Lung microvascular endothelial cell (primary cell): ENCODE measurements at regions not wholly inside any gene's neighbourhood (a gene's known extent, or its start where the extent isn't known, plus 50 kb on each side); places are given as distances from the start of the nearest gene placed in this dataset.

Experiments used
- DNase-seq, 2 donors: peaks; one replicate each; pipeline versions ENCODE4 v3.0.0 to v3.0.0-alpha.2; 2010; ENCODE audit warnings: low read depth in 2 of 2

DNA sequence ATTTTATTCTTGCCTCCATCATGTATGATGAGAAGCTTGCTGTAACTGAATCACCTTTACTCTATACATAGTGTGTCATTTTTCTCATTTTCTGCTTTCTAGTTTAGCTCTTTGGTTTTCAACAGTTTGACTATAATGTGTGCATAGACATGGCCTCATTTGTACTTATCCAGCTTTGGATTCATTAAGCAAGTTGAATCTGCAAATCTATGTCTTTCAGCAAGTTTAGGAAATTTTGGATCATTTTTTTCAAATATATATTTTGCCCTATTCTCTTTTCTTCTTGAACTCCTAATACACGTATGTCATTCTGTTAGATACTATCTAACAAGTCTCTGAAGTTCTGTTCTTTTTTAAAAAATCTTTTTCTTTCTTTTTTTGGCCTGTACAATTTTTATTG, 57.8 kb downstream of the PRLHR start:
- no peak for DNase-seq

DNA sequence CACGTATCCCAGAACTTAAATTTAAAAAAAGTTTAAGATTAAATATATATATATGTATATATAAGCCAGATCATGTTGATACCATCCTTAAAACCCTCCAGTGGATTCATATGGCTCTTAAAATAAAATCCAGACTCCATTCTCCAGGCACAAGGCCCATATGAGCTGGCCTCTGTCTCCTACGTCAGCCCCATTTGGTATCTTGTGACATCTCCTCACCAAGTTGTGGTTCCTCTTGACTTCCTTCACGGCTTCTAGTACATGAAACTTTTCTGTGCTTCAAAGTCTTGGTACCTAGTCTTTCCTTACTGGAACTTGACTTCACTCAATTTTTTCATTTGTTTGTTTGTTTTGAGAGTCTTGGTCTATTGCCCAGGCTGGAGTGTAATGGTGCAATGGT, 61.3 kb downstream of the PRLHR start:
- DNase-seq, result no peak

DNA sequence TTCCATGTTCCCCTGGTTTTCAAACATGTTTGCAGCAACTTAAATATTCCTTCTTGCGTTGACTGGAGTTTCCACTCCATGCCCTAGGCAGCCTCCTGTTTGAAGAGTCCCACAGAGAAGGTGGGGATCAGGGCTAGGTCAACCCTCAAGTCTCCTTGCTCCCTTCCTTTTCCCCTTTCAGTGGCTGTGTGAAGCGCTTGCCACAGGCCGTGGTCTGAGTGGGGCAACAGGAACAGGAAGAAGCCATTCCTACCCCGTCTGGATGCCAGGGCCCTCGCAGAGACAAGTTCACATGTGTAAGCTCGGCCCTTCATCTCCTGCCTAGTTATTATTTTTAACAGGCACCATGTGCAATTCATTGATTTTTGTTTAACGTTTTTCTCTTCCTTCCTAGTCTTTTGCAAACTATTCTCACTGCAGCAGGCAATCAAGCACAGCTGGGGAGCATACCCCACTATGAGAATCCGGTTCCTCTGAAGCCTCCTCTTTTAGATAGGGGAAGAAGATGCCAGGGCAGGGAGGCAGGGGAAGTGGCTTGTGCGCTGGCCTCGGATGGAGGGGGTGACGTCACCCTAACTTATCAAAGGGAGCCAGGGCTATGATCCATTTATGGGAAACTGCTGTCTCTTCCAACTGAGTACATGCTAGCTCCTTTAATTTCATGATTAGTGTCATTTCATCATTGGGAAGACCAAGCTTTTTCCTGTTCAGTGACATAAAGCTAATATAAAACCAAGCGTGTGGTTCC, 64.2 kb downstream of the PRLHR start:
- DNase-seq, result no peak

DNA sequence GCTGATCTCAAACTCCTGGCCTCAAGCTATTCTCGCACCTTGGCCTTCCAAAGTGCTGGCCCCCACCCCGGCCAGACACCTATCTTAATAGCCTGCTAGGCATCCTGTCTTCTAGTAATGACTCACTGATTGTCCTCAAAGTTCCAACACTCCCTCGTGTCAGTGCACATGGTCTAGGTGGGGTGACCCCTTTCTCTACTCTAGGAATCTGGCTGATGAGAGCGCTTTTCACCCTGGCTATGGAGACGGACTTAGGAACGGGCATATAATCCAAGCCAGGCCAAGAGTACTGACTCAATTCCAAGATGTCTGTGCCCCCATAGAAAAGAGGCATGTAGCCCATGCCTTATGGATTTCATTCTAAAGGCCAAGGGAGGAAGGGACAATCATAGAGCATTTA, 67.0 kb downstream of the PRLHR start:
- DNase-seq, result no peak

DNA sequence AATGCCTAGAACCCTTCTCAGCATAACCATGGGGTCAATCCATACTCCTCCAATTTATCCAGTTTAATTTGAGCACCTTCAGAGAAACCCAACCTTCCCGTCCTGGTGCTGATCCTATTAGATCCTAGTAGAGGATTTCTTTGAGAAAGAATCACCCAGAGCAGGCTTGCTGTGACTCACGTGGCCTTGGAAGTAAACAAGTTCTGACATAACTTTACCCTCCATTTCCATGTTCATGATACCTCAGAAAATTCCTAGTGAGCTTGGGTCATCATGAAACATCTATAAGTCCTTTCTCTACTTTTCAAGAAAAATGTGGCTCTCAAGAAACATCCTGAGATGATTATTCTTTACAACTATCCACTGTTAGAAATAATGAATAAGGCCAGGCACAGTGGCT, 71.7 kb downstream of the PRLHR start:
- DNase-seq, result no peak

DNA sequence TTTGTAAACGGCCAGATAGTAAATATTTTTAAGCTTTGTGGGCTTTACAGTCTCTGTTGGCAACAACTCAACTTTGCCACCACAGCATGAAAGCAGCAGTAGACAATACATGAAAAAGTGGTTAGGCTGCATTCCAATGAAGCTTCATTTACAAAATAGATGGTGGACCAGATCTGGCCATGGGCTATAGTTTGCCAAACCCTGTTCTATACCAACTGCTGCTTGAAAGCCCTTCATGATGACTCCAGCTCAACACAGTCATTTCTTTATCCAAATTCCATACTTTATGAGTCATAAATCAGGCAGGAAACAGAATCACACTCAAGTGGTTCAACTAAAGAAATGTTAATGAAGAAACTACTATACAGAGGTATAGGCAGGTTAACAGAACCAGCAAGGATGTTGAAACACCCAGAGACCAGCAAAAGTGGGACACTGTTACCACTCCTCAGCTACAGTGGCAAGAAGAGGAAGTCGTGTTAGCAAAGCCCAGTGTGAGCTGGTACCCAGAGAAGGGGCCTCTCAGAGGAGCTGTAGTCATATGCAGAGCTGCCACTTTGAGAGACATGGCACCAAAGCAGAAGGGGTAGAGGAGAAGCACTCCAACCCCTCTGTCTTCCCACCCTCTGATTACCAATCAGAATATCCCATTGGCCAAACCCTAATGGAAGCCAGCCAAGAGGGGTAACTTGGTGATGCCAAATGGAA, 72.5 kb downstream of the PRLHR start:
- DNase-seq, result peak in 1 of 2 donors; percentile 10

DNA sequence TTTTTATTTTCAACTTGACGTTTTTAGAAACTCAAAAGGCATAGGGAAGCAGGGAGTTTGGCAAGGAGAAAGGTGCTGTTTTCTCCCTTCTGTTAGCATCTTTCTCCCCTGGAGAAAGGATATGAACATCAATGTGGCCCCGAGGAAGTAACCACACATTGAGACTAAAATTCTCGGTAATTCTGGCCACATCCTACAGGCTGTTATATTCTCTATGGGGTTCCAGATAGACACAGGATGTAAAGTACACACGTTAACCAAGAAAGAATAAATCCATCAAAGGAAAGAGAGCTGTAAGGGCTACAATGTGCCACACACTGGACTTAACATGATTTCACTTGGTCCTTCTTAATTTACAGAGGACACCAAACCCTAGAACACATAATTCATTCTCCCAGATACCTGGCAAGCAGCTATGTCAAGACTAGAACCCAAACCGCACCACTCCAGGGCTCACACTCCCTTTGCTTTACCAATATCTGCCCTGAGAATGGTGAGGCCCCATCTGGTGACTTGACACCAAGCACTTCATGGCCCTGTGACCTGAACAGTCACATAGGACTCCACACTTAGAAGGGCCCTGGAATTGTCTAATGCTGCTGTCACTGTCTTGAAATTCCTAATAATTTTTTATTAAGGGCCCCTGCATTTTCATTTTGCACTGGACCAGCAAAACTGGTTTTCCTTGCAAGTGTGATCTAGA, 73.9 kb downstream of the PRLHR start:
- no peak for DNase-seq

DNA sequence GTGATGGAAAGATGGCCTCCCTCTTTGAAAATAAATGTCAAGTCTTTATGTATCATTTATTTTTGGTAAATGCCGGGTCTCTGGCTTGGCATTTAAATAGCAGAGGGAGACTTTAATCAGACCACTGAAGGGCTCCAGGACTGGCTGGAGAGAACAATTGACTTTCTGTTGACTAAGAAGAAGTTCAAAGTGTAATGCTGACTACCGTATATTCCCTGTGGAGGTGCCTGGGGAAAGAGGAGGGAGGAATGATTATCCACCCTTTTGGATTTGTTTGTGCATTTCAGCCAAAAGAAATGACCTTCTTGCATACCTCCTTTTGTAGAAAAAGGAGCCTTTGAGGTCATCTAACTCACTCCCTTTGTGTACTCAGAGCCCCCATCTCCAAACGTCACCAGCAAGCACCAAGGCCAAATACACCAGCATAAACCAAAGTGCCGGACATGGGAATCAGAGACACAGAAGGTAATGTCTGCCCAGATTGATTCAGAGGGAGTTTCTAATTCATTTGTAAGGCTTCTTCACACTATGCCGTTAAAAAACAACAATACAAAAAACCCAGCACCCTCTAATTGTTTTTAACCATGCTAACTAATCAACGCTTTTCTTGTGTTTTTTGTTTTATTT, 75.2 kb downstream of the PRLHR start:
- no peak for DNase-seq

DNA sequence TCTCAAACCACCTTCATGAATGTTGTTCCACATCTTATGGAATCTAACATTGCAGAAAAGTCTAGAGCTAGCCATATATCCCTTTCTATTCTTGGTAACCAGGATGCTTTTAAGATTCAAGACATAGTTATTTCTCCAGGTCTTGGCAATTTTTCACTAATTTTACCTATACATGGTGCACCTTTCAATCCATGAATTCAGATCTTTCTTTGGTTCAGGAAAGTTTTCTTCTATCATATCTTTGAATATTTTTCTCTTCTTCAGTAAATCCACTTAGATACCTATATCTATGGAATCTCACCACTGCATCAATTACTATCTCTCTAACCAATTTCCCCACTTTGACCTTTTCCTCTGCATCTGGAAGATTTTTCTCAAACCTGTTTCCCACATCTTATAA, 77.4 kb downstream of the PRLHR start:
- DNase-seq, result no peak

DNA sequence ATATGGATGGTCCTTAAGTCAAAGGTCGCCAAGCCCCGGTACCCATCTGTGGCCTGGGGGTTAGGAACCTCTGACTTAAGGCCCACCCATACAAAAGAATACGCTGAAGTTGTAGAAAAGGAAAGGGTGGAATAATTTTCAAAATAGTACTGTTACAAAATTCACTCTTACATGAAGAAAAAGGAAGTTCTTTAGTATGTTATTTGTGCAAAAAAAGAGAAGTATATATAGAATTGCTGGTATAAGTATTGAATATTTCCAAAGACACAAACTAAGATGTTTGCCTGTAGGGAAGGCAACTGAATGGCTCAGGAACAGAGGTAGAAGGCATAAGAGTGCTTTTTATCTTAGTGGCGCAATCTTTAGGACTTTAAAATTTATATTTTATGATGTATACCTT, 78.7 kb downstream of the PRLHR start:
- DNase-seq, result no peak

DNA sequence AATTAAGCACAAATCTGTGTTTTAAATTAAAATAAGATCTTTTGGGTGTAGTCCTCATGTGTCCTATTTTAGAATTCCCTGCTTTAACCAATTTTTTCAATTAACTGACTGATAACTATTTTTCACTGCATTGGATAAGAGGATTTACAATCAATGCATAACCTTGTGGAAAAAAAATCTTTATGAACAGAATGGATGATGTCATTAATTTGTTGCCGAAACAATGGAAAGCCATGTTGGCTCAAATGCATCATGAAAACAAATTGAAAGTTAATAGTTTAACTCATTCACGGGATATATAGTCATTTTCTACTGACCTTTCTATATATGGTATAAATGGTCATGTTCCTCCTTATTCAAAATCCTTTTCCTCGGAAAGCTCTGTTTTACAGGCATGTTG, 82.3 kb downstream of the PRLHR start:
- DNase-seq, result no peak

DNA sequence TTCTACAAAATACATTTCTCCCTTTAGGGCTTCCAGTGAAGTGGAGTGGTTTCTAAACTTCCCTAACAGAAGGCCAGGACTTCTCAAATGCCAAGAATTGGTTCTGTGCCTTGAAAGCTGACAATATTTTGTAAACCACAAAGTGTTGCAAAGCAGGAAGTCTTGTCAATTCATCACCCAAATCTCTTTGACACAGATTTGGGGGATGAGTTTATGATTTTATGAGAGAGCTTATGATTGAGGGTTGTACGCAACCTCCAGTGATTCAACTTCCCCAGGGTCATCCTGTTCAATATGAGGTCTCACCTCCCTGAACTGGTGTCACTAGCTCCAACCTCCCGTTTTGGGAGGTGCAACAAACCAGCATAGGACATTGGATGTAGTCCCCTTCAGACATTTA, 83.7 kb downstream of the PRLHR start:
- DNase-seq, result no peak

DNA sequence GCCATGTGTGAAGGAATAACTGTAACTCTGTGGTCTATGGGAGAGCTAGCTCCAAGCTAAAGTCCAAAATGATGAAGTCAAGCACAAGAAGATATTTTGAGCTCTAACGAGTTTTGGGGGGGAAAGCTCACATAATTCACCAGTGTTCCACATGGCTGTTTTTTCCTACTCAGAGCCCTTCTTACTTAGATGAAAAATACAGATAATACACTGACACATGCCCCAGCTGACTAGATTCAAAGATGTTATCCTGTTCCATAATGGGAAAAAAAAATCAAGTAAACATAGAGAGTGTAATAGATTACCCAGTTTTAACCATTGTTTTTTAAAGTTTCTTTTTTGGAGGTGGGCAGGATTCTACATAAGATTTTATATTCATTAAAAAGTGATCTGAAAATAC, 86.6 kb downstream of the PRLHR start:
- DNase-seq, result no peak

DNA sequence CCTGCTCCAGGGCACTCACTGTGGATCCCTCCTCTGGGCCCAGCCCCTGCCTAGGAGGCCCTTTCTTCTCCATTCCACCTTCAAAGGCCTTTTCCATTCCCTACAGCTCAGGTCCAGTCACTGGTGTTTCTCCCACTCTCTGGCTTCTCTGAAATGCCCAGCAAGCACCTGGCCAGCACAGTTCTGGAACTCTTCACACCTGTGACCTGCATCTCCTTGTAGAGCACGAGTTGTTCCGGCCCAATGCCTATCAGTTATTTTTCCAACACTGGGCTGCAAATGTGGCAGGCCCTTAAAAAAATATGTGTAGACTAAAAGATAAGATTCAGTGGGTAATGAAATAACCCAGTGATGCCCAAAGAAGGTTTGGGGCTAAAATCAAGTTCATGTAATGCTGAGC, 87.1 kb downstream of the PRLHR start:
- DNase-seq, result no peak

DNA sequence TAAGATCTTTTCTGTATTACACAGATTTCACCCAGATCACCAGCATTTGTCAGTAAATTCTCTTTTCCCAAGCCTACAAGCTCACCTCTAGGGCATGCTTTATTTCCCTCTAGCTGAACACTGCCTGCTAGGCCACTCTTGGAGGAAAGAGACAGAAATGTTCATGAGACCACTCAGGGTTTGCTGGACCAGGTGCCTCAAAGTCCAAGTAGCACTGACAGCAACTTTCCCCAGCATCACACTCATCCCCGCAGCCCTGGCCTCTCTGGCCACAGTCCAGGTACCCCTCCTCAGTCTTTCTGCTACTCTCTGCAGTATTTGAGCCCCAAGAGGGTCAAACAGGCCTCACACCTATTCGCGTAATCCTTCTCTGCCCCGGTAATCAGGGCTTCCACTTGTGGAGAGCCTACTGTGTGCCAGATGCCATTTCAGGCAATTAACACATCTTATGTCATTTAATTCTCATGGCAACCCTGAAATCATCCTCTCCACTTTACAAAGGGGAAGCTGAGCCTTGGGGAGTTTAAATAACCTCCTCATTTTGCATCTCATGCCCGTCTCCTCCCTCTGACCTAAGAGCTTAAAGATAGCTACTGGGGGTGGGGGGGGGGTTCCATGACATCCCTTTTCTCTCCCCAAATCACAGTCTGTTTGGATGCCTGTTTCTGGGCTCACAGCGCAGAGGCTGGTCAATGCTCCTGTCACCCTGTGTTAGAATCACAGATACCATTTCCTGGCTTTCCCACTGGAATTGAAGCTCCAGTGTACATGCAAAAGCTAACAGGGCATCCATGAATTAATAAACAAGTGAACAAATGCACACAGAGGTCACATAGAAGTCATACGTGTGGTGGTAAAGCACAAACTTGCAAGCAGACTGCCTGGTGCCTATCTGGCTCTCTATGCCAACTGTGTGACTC, 88.5 kb downstream of the PRLHR start:
- no peak for DNase-seq

DNA sequence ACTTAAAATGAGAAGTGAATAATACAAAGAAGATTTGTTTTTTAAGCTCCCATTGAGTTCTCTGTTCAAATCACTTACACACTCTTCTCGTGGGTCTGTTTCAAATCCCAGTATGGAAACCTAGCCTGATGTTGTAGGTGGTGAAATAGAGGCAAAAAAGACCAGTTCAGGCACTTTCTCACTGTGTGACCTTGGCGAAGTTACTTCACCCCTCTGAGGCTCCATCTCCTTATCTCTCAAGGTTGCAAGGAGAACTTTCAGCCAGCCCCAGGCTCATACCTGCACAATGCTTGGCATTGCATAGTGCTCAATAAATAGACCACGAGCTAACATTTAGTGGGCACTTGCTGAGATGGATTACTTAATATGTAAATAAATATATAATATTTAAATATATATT, 90.1 kb downstream of the PRLHR start:
- DNase-seq, result no peak

DNA sequence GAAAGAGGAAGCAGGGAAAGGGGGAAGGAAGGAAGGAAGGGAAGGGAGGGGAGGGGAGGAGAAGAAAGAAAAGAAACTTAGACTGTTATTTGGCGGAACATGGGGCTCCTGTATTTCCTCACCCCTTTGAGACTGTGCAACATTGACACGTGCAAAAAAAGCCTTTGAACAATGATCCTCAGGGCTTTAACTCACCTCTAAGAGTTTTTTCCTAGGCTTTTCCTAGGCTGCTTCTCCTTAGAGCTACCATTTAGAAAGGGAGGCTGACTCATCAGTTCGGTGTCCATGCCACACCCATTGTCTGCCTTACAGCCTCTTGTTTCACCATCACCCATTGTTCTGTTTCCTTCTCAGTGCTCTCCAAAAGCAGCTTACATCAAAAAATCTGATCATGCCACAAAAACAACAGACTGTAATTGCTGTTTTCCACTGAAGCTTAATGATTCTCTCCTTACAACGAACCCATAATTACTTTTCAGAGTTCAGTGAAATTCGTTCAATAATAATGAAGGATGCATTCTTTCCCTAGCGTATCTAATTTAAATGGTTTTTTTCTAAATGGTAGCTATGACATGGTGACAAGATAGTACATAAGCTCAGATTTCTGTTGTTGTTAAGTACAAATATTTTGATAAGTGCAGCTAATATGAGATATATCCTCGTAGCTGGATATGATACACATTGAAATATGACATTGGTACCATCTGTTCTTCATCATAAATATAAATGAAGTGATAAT, 90.8 kb downstream of the PRLHR start:
- DNase-seq, result peak in 1 of 2 donors; percentile 51

DNA sequence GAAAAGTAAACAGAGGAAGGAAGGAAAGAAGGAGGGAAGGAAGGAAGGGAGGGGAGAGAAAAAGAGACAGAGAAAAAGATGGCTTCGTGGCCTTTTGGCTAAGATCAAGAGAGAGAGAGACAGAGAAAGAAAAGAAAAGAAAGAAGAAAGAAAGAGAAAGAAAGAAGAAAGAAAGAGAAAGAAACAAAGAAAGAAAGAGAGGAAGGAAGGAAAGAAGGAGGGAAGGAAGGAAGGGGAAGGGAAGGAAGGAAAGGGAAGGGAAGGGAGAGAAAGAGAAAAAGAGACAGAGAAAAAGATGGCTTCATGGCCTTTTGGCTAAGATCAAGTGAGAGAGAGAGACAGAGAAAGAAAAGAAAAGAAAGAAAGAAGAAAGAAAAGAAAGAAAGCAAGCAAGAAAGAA, 91.4 kb downstream of the PRLHR start:
- DNase-seq, result no peak

DNA sequence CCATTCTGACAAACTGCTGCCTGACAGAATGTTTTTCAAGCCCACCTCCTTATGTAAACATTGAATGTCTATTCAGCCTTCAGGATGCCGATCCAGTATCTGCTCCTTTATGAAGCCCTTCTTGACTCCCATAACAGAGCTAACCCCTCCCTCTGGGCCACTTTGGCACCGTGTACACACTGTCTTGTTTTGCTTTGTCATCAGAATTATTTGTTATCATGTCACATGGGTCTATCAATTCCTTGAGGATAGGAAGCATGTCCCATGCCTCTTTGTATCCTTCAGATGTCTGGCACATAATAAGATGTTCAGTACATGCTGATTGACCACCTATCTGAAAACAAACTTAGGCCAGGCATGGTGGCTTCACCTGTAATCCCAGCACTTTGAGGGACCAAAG, 92.3 kb downstream of the PRLHR start:
- no peak for DNase-seq

DNA sequence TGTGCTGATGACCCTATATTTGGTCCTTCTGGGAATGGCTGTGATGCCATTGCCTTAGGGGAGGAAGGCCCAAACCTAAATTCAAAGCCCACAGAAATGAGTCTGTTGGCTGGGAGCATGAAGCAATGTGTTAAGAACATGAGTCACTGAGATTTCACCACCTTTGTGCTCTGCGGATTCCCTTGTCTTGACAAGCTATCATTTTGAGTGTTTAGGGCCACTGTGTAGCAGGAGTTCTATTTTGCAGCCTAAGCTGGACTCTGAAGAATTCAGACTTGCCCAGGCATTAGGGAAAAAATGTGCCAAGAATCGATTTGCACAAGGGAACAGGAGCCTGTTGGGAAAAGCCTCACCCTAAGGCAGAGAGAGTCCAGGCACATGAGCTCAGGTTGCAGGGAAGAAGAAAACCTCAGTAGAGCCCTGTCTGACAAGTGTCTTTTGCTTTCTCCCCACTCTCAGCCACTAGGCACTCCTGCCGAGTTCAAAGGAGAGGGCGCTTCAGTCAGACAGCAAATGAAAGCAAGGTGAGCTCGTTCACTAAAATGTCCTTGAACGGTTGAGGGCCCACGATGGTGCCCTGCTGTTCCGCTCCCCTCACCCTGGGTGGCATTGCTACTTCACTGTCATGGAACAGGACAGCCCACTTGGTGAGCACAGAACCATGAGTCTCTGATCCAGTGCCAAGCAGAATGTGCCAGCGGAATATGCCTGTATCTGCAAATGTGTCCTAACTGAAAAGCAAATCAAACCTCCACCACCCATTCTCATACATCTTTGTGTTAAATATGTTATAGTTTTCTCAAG, 93.6 kb downstream of the PRLHR start:
- DNase-seq, result no peak
